ENCODE measurements at regions not wholly inside any gene's neighbourhood (a gene's known extent, or its start where the extent isn't known, plus 50 kb on each side); places are given as distances from the start of the nearest gene placed in this dataset.
A peak's percentile ranks its signal among the peaks of the same experiment; 100 is the strongest.

DNA sequence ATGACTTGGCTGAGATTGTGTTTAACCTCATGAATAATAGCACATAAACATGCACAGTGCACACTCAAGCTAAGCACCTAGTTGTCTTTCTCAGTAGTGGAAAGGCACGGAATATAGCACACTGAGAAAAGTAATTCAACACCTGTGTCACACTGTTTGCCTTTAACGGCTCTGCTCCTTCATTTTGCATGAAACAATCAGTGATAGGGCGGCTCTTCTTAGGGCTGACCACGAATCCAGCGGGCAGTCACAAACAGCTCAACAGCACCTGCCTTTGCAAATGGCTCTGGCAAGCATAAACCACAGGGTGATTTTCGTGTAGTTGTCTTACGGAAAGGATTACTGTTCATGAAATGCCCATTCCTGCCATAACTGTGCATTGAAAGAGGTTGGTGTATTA, 954.0 kb upstream of the TENM3 start:
- DNase-seq, result no peak

- DNase-seq, result no peak
Measured at GRCh38 chr4:181291615-181292014, 951.6 kb upstream of the TENM3 start.

DNA sequence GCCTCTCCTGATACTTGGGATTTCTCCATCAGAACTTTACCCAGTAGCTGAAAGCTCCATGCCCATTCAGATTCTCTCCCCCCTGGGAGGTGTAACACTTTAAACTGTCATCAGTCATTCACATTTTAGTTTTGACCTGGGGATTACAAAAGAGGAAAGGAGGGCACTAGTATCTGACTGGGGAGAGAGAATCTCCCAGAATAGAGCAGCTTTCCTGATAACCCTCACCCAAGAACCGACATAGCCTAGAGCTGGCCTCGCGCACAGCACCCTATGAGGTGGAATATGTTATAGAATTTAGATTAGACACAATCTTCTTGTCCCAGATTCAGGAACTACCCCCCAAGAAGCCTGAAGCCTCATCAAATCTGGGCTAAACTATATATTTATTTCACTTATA, 950.2 kb upstream of the TENM3 start:
- DNase-seq, result no peak

DNA sequence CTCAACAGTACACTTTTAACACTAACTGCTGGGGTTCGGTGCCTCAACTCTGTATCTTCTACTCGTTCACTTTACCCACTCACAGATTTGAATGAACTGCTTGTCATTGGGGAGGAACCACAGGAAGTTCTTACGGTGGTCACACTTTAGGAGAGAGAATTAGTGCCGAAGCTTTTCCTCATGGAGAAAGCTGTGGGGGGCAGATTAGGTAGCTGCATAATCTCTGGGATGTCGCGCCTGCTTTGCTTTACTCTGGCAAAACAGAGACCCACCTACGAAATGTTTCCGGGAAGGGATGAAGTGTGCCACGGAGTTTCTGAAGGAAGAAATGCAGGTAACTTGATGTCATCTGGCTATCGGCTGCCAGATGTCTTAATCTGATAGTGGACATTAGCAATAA, 949.7 kb upstream of the TENM3 start:
- no peak for DNase-seq

DNA sequence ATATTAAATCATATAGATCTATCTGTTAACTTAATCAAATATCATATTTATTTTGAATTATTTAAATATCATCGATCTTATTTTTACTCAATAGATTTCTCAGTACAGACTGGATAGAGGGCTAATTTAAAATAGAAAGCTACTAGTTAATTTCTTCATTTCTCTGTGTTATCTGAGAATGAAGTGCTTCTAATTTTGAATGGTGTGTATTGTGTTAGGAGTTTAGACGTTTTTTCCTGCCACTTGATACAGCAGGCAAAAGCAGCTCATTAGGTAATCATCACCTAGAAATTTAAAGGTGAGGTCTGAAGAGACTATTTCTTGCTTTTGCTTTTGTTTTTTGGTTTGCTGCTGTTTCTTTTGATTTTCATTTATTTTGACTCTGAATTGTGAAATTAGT, 948.8 kb upstream of the TENM3 start:
- no peak for DNase-seq

DNA sequence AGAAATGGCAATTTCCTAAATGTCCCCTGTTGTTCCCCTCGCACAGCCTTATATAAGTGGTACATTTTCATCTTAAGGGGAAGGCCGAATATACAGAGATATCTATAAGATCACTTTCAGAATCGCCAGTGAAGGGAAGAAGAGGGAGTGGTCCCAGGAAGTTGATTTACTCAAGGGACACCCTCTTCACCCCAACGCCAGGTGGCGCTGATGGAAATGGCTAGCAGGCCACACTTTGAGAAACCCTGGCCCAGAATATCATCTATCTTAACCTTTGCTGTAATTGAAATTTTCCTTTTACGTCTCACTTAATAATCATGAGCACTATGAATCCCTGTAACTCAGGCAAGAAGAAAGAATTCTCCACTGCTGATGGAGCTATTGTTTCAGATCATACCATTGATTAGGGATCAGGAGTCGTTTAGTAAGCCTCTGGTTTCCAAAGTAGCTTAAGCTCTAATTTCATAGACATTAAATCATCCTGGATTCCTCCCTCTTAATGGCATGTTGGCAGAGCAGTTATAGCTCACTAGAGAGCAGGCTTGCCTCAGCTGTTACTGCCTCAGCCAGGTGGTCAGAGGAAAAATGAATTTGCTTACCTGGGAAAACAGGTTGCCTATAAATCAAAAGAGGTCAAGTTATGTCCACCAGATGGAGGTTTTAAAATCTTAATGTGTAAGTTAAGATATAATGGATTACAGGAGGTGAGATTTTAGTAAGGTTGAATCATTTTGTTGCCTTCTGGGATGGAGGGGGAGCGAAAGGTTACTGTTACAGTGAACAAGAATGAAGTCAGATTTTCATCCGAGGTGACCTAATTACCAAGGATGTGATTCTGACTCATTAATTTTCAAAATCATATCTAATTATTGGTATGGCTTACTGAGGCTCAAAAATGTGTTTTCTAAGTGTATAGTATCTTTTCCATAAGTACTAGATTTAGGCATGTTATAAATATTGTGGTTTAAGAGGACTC, 941.2 kb upstream of the TENM3 start:
- DNase-seq, result peak; percentile 9 to 10

GRCh38 chr4:181307824-181308223, 935.4 kb upstream of the TENM3 start:
- no peak for DNase-seq

- DNase-seq, result no peak
Measured at GRCh38 chr4:181308476-181309312, 934.5 kb upstream of the TENM3 start.

DNA sequence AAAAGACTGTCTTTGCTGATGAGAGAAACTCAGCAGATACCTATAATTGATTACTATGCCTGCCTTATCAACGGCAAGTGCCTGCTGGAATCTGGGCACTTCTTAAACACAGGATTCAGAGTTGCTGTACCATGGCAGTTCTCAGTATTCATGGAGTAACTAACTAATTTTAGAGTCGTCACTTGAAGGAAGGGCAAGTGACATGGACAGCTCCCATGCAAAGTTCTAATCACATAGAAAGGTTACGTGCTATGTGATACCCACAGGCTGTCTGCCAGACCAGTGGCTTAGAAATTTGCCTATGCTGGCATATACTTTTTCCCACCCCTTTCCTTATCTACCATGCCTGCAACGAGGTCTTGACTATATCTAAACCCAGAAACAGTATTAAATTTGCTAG, 931.1 kb upstream of the TENM3 start:
- no peak for DNase-seq

GRCh38 chr4:181319629-181320028, 923.6 kb upstream of the TENM3 start:
- DNase-seq, result no peak

DNA sequence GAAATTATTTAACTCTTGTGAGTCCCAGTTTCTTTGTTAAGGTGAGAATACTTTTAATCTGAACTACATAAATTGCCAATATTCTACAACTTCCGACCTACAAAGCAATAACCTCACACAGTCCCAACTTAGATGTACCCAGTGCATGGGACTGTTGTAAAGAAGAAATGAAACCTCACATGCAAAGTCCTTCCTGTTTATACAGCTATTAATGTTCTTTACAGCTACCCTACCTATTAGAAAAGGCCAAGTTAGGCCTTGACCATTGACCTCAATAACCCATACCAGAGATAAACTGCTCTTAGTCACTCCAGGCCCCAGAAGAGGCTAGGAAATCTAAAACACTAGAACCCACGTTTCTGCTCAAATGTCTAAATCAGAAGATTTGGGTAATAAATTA, 920.1 kb upstream of the TENM3 start:
- DNase-seq, result no peak

DNA sequence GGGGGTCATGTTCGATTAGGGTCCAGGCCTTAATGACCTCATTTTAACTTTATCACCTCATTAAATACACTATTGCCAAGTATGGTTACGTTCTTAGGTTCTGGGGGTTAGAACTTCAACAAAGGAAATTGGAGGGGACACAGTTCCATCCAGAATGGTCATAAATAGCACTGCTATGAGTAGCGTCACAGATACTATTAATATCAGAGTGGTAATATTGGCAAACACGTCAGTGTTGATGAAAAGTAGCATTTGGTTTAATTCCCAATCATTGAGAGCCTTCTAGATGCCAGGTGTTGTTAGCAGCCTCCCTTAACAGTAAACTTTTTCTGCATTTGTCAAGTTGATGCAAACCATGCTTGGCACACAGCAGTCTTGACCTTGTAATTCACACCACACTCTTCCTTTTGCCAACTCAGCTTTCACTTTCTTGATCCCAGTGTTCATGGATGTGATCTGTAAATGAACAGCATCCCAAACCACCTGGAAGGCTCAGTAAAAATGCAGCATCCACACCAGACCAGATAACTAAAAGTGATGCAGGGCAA, 912.5 kb upstream of the TENM3 start:
- DNase-seq, result no peak

GRCh38 chr4:181331214-181331613, 912.0 kb upstream of the TENM3 start:
- DNase-seq, result no peak

DNA sequence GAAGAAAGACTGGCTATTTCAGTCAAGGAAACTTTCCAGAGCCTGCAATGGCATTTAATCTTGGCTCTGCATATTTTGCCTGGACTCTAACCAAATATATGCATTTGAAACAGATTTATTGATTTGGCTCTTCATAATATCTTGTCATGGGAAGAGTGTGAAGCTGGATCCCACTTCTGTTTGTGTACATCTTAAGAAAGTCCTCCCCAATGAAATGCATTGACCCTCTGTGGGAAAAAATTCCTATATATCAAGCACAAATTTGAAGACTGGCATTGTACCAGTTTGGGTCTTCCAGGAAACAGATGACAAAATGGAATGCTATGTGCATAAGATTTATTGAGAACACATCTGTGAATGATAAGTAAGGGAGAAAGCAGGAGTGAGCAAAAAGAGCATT, 897.3 kb upstream of the TENM3 start:
- no peak for DNase-seq

DNA sequence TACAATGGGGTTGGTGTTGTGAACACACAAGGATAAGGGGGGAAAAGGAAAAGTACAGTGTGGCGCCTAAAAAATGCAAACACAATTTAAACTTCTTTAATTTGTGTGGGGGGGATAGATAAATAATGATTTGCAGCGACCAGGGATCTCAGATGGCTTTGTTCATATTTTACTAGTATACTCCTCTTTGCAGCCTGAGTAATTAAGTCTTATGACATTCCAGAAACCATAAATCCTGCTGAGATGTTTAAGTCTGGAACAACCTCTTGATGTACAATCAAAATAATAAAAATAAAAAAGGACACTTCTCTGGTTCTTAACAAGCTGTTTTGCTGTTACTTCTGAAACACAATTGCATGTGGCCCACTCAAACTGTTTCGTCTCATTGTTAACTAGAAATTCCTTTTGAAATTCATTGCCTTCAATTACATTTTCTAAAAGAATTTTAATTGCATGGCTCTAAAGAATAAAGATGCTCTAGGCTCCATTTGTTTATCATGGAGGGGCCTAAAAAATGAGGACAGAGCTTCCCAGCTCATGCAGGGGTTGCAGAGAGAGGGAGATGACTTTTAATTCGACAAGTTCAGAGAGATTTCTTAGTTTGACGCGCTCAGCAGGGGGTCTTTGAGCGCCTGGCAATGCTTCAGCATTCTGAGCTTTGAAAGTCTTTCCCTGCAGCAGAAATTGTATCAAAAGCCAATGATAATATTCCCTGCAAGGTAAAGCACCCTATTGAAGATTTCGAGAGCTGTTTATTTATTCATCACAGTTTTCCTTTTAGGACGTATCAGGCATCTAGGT, 892.4 kb upstream of the TENM3 start:
- no peak for DNase-seq

- no peak for DNase-seq
Measured at GRCh38 chr4:181364504-181364903, 878.7 kb upstream of the TENM3 start.

GRCh38 chr4:181365671-181366070, 877.5 kb upstream of the TENM3 start:
- DNase-seq, result no peak

- no peak for DNase-seq
Measured at GRCh38 chr4:181372014-181372413, 871.2 kb upstream of the TENM3 start.

- no peak for DNase-seq
Measured at GRCh38 chr4:181376058-181376457, 867.1 kb upstream of the TENM3 start.

- no peak for DNase-seq
Measured at GRCh38 chr4:181388061-181388460, 855.1 kb upstream of the TENM3 start.

DNA sequence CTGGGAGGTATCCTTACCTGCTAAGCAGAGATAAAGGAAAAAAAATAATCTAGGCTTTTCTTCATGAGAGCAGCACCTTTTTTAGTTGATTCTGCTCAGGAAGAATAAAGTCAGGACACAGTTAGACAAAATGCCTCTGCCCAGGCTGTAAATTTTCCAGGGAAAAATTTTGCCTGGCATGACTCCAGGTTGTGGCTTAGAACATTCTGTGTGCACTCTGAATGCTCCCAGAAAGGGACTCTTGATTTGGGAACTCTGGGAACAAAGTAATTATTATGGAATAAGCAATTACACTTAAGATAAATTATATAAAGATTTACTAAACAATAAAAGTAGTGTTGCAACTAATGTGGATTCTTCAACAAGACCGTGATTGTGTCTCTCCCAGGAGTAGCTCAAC, 826.2 kb upstream of the TENM3 start:
- no peak for DNase-seq

DNA sequence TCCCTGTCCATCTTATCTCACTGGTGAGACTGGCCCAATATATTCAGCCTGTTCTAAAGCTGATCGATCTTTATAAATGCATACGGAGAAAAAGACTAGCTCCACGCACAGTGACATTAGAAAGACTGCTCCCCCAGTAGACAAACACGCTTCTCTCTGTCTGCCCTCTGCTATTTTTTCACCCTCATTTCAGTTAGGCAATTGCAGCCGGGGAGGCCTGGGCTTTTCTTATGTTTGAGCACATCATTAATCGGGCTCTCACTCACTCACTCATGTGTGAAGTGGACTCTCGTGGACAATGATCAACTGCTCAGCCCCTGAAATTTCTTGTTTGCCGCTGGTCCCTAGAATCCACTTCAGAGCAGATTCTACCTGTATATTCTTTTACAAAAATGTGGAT, 824.7 kb upstream of the TENM3 start:
- DNase-seq, result no peak

GRCh38 chr4:181420950-181421349, 822.3 kb upstream of the TENM3 start:
- DNase-seq, result no peak
